Left hindlimb (tissue), 1 donor: ENCODE measurements at regions not wholly inside any gene's neighbourhood (a gene's known extent, or its start where the extent isn't known, plus 50 kb on each side); places are given as distances from the start of the nearest gene placed in this dataset.
"Not testable (repeated sequence)": the region's sequence is repeated elsewhere in the genome, so short reads cannot be mapped to it uniquely, and the experiment has no call there.

Source experiments
- DNase-seq: peaks from one replicate; pipeline ENCODE4 v3.0.0-alpha.2; 2018

DNA sequence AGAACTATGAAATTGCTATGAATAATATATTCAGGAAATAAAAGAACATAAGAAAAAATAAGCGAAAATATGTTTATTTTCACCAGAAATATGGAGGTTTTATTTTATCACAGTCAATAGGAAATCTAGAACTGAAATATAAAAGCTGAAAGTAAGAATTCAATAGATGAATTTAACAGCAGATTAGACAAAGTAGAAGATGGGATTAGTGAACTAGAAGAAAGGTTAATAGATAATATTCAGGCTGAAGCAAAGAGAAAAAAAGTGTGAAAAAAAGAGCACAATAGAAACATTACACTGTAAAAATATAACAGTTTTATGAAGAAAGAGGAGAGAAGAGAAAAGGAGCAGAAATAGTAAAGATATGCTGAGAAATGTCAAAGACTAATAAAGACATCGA, 1152.1 kb downstream of the FAT4 start:
- DNase-seq, result no peak

DNA sequence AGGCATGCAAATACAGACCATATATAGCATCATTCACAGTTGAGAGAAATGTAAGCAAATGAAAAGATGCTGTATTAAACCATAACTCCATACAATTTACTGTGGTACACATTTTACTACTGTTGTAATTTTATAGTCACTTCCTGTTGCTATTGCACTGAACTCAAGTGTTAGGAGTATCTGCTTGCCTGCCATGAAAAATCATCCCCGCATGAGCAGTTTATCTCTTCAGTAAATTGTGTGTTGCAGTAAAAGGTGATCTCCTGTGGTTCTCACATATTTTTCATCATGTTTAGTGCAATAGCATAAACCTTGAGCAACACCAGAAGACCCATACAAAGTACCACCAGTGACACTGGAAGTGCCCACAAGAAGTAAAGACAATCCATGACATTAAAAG, 1153.4 kb downstream of the FAT4 start:
- DNase-seq, result no peak

DNA sequence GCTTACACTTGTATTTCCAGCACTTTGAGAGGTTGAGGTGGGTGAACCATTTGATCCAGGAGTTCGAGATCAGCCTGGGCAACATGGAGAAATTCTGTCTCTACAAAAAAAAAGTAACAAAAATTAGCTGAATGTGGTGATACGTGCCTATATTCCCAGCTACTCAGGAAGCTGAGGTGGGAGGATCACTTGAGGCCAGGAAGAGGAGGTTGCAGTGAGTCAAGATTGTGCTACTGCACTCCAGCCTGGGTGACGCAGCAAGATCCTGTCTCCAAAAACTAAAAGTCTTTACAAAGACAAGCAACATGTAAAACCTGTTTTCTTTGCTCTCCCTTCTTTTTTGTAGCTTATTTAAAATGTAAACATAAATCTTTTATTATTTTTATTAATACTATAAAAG, 1156.1 kb downstream of the FAT4 start:
- DNase-seq, result no peak

DNA sequence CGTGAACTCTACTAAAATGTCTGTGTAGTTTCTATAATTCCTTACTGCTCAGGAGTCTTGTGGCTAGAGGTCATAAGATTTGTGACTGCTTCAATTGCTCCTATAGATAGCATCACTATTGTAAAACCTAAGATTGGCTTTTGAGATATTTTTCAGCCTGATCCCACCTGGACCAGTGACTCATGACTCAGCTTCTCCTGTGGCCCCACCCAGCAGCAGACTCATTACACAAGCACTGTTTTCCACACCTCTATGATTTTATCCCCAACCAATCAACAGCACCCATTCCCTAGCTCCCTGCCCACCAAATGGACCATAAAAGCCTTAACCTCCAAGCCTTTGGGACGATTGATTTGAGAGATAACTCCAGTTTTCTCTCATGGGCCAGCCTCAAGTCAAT, 1157.0 kb upstream of the INTU start:
- no peak for DNase-seq

DNA sequence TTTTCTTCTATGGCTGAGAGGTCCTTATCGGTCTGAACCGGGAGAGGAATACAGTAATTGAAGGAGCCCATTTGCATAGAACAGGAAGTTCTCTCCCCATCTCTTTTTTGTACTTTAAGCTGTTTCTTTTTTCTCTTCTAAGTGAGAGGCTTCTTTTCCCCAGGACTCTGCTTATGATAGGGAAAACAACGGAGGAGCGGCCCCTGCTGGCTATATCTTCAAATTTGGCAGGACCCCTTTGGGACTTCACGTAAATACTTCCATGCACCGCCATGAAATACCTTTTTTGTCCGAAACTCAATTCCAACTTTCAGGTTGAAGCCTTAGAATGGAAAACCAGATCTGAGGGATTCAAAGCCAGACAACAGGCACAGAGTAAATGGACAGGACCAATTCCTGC, 1153.0 kb upstream of the INTU start:
- DNase-seq, result no peak

DNA sequence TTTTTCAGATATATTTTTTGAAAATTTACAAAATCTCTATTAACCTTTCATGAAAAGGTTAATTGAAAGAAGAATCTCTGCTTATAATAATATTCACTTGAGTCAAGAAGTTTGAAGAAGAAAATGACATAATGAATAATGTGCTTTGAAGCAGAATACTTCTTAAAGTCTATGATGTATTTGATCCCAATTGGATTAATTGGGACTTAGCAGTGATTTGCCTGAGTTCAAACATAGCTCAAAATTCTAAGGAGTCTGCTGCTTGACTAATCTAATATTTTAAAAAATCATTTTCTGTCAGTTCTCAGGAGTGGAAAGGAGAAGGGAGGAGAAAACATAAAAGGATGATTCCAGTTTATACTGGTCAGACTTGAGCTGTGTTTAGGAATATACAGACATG, 1150.4 kb upstream of the INTU start:
- no peak for DNase-seq

DNA sequence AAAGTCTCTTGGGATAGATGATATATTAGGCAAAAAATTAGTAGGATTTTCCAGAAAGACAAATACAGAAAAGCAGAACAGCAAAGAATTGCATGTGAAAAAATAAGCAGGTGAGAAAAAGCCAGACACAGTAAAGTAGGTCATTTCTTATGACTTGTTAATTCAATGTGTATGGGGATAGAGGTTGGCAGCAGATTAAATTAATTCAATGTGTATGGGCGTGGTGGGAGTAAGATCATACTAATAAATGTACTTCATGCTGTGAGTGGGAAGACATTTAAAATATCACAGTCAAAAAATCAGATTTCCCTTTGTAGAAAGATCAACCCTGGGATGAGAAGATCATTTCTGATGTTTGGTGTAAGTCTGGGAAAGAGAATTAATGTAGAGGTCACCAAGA, 1146.4 kb upstream of the INTU start:
- DNase-seq, result no peak

DNA sequence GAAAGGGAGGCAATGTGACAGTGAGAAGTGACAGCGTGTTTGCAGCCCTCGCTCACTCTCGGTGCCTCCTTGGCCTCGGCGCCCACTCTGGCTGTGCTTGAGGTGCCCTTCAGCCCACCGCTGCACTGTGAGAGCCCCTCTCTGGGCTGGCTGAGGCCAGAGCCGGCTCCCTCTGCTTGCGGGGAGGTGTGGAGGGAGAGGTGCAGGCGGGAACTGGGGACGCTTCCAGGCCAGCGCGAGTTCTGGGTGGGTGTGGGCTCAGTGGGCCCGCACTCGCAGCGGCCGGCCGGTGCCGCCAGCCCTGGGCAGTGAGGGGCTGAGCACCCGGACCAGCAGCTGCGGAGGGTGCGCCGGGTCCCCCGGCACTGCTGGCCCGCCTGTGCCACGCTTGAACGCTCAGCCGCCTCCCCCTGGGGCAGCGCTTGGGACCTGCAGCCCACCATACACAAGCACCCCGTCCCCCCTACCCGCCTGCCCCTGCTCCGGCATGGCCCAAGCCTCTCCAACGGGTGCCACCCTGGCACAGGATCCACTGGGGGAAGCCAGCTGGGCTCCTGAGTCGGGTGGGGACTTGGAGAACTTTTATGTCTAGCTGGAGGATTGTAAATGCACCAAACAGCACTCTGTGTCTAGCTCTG, 1142.8 kb upstream of the INTU start:
- peak; percentile 27 for DNase-seq

DNA sequence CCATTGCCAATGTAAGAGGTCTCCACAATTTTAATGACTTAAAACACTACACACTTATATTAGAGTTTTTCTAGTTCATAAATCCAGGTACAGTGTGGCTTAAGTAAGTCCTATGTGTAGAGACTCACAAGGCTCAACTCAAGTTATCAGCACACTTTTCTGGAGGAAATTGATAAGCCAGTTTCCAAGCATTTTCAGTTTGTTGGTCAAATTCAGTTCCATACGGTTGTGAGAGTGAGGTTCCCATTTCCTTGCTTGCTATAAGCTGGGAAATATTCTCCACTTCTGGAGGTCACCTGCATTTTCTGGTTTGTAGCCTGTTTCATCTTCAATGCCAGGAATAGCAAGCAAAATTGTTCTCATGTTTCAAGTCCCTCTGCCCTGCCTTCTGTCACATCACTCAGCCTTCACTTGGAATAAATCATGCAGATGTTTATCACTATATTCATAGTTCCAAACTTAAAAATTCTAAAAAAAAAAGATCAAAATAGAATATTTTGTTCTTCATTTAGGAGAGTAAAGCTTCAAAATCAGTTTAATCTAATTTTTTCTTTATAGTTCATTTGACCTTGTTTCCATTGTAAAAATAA, 1137.5 kb upstream of the INTU start:
- no peak for DNase-seq

DNA sequence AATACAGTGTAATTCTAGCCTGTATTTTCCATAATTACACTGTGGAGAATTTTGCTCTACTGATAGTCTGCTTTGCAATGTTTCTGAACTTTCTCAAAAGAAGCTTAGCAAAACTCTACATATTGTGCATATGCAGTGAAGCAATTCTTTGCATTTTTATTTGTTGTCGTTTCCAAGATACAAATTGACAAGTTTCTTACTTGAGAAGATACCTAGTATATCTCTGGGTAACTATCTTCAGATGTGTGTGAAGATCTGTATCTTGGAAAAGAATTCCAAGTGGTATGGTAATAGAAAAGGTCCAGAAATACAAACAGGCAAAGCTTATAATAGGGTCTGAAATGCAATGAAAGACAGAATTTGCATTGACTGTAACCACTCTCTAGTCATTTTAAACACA, 1119.8 kb upstream of the INTU start:
- no peak for DNase-seq

DNA sequence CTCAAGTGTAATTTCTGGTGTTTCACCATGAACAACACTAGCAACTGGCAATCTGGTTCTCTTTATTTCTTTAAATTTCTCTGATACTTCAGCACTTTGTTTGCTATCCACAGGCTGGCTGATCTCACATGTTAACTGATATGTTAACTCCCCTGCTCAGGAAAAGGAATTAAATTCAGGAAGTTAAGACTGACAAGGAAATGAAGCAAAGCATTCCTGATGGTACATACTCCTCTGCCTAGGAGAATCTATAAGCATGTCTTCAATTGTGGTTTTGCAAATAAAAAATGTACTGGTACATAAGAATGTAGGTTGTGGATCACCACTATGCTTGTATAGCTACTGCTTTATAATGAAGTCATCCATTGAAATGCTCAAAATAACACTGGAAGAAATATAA, 1119.2 kb upstream of the INTU start:
- DNase-seq, result no peak

DNA sequence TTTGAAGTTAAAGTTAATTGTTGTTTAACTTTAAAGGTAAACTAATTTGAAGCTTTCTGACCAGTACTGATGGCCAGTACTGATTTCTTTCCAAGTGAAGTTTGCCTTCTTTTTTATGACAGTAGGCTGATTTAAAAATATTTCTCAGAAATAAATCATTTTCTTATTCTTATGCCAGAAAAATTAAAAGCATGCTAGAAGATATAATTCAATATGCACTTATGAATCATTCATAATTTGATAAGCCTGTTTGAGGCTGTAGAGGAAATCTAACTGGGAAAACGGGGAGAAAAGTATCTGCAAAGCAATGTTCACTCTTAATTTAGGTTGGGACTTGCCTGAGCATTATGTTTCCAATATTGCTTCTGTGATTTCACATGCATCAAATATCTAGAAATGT, 1112.0 kb upstream of the INTU start:
- DNase-seq, result no peak

DNA sequence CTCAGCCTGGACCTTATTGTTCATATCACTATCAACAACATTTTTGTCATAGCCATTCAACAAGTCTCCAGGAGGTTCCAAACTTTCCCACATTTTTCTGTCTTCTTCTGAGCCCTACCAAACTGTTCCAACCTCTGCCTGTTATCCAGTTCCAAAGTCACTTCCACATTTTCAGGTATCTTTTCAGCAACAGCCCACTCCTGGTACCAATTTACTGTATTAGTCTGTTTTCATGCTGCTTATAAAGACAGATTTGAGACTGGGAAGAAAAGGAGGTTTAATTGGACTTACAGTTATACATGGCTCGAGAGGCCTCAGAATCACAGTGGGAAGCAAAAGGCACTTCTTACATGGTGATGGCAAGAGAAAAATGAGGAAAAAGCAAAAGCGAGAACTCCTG, 1107.4 kb upstream of the INTU start:
- DNase-seq, result not testable (repeated sequence)

DNA sequence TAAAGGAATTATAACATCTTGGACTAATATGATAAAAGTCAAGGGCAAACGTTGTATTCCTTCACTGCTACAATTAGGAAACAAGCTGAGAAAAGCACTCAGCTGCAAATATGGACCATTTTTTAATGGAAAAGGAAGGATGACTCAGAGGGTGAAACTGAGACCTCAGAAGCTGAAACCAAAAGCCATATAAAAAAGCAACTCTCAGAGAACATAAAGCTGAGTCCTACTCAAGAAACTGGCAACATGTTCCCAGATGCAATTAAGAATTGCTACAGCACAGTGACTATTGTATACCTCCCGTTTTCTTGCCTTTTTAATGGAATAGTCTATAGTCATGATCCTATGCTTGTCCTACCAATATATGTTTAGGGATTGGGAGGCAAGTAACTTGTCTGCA, 1106.4 kb upstream of the INTU start:
- no peak for DNase-seq

DNA sequence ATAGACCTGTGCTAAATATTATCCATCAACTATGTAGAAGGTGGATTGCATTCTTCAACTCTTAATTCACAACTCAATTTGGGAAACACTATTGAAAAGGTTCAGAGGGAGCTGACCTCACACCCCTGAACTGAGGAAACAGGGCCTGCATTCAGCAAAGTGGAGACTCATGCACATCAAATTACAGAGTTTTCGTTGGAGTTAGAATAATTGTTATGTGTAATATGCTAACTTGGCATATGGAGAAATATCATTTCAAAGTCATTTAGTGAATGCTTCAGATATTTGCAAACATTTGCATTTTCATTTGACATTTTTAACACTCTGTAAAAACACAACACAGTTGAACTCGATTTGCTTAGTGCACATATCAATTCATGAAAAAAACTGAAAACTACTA, 1102.8 kb upstream of the INTU start:
- DNase-seq, result no peak

DNA sequence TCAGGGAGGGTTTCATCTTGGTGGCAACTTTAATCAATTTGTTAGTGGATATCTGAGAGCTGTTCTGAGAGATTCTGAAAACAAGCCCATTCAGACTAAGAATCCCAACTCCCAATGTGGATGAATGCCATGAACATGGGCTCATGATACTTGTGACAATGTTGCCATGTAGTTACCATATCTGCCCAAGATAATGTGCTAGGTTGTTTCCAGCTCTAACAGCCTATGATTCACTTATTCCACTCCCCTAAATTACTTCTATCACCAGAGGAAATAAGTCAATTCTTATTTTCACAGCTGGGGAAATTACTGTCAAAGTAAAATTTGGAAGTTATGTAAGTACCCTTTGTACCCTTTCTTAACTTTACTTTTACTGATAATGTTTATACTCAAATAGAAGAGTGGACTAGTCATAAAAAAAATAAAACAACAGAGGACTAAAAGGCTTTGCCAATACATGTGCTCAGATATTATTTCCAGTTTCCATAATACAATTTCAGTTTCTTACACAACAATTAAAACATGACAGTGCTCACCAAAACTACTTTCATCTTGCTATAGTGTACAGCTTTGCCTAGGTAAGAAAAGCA, 1101.7 kb upstream of the INTU start:
- no peak for DNase-seq

DNA sequence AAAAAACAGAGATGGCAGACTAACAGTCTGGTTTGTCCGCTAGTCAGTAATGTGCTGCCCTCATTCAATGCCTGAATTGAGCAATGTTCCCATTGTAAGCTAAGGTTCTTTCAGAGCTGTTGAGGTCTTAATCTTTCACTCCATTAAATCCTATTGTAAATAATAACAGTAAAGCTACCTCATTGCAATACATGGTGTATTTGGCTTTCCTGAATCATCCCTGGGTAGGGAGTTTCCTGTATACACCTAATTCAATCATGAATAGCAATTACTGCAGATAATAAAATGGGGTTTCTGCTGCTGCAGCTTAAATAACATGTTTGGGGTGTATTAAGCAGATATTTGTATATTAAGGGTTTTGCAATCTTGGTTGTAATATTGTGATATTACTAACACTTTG, 1100.2 kb upstream of the INTU start:
- no peak for DNase-seq

DNA sequence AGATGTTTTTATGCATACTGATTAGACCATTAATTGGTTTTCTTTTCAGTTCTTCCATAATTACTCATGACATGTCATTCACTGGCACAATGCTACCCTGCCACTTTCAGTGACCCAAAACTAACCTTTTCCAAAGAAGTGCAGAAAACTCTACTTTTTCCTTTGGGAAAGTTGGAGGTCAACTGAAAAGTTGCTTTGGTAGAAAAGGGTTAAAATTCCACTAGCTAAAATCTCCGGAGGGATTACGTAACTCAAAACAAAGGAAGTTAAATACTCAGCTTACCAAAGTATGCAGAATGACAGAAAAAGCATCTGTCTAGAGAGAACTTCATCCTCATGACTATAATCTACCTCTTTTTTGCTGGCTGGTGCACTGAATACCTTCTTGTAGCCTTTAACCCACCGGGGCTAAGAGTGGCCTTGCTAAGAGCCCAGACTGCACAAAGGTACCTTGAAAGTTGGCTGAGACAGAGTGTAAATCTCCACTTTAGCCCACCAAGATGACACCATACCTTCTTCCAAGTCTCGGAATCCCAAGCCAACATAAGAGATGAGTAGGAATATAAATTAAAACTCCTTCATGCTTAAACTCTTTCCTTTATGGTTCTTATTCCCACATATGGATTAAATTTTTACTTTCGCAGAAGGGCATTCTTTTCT, 1099.5 kb upstream of the INTU start:
- peak; percentile 50 for DNase-seq

DNA sequence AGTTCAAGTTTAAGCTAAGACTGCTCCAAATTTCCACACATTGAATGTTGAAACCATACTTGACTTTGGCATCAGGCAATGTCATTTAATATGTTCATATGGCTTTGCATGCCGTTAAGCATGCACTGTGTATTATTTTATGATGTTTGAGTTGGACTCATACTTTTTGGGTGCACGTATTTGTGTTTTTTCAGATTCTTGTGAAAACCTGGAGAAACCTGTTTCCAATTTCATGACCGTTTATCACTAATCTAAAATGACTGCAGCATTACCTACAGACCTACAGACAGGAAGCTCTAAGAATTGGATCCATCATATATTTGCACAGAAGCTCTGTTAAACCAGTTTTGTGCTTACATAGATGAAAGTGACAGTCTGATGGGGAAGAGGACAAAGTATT, 1093.0 kb upstream of the INTU start:
- no peak for DNase-seq

DNA sequence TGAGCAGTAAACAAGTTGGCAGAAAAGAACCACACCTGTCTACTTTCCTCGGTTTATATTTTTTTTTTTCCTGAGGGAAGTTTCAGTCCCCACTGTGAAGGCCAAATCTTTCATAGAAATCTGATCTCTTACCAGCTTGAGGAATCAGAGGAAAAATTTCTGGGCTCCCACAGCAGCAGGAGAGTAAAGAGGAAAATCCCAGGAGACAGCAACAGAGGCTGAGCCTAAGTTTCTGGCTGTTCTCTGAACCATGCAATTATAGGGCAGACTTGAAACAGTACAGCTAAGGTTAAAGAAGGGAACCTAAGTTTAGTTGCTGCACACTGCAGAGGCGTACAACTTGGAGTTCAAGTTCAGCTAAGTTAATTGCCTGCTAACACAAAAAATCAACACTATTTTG, 1090.9 kb upstream of the INTU start:
- DNase-seq, result no peak

DNA sequence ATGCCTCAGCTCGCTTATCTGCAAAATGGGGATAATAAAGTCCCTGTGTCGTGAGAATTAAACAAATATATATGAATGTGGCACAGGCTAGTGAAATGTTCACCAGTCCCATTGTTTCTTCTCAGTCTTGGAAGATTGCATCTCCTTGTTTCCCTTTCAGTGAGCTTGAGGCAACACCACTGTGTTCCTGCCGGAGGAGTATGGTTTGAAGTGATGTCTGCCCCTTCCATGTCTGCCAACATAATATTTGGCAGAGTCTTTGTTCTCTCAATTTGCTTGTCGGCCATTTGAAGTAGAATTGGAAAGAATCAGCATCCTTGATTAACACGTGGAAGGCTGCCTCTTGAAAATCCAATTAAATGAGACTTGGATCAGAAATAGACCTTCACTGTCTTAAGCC, 1088.5 kb upstream of the INTU start:
- no peak for DNase-seq

DNA sequence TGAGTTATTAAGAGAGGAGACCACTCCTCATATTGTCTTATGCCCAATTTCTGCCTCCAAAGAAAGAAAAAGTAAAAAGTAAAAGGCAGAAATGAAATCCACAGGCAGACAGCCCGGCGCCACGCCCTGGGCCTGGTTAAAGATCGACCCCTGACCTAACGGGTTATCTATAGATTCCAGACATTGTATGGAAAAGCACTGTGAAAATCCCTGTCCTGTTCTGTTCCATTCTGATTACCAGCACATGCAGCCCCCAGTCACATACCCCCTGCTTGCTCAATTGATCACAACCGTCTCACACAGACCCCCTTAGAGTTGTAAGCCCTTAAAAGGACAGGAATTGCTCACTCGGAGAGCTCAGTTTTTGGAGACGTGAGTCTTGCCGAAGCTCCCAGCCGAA, 1086.6 kb upstream of the INTU start:
- not testable (repeated sequence) for DNase-seq

DNA sequence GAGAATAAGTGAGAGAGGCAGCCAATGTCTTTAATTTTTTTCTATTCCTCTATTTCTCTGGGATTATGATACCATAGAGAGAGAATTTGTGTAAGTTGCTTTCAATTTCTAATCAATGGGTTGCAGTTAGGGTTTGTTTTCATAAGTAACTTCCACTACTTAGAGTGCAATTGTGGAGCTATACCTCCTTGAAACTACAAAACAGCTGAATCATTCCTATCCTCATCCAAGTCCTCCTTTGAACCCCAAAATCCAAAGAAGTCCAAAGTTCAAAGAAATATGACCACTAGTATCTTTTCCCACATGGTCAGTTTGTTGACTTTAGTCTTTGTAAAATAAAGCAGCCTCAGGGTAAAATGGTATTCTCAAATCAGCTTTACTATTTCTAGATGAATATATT, 1085.4 kb upstream of the INTU start:
- no peak for DNase-seq

DNA sequence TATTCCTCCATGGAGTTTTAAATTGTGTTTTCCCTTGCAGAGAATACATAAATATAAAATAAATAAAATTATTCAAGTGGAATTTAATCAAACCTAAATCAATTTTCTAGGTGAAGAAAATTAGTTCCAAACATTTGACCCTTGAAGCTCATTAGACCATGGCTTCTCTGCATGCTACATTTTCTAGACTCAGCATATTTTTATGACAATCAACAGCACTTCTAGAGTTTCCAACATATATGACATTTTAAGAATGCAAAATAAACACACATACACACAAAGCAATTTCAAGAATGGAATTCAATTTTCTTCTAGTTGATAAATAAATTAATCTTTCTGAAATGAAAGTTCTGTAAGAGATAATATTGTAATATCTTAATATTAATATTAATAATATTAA, 1083.9 kb upstream of the INTU start:
- DNase-seq, result no peak

DNA sequence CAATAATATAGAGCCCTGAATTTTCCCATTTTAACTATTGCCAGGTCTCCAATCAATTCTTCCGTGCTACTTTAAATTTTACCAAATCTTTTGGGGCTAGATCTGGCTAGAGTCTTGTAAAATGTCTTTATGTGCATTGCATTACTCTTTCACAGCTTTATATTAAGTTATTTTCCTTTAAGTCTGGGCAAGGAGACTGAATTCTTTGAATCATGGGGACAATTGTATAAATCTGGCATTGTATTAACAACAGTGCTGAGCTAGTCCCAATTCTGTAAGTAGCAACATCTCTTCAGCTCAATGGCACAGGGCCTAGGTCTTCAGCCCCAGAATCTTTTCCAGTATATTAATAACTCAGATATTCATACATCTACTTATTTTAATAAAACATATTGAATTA, 1080.4 kb upstream of the INTU start:
- DNase-seq, result no peak
